Right ventricle myocardium inferior (tissue), 1 donor: ENCODE measurements at regions not wholly inside any gene's neighbourhood (a gene's known extent, or its start where the extent isn't known, plus 50 kb on each side); places are given as distances from the start of the nearest gene placed in this dataset.
"Not testable (repeated sequence)": the region's sequence is repeated elsewhere in the genome, so short reads cannot be mapped to it uniquely, and the experiment has no call there.

Experiments
- ATAC-seq: fragments of 200-7000 bp; cut with Tn5 transposase; one replicate; pipeline ENCODE4 v1.9.1; 2020; ENCODE audit warnings: mild to moderate bottlenecking, moderate library complexity
- DNase-seq: peaks from one replicate; pipeline ENCODE4 v3.0.0; 2021; ENCODE audit errors: missing footprints
- intact Hi-C: fragments of 100-400 bp; cut with DNase I; formaldehyde crosslinking; loops from one replicate; pipeline ENCODE4 v1.11.0; 2022
- donor health status: DM: no; HTN: yes; CAD: no; lungs with severe emphysema.

- ATAC-seq (no peak), DNase-seq (no peak)
- intact Hi-C loops = no loop called here
These were observed 72.2 kb downstream of the CRLF2 start for GRCh38 chrX:1140236-1140681.

GRCh38 chrX:1139185-1139500, 73.3 kb downstream of the CRLF2 start:
- intact Hi-C loops = no loop called here
- ATAC-seq = no peak

GRCh38 chrX:1138476-1139184, 73.8 kb downstream of the CRLF2 start:
- DNase-seq (no peak), ATAC-seq (no peak)
- intact Hi-C loops = no loop called here

More at GRCh38 chrX:1139185-1139500, 73.3 kb downstream of the CRLF2 start:
- no peak for DNase-seq

- intact Hi-C loops = no loop called here
- ATAC-seq = no peak
- DNase-seq = no peak
These were observed 74.9 kb downstream of the CRLF2 start for GRCh38 chrX:1137531-1137930.

GRCh38 chrX:1136582-1136981, 75.9 kb downstream of the CRLF2 start:
- DNase-seq, ATAC-seq, intact Hi-C loops: not testable (repeated sequence)

GRCh38 chrX:1134976-1135375, 77.5 kb downstream of the CRLF2 start:
- DNase-seq (no peak), ATAC-seq (no peak)
- intact Hi-C loops = no loop called here

GRCh38 chrX:1134156-1134555, 78.3 kb downstream of the CRLF2 start:
- DNase-seq (no peak), ATAC-seq (no peak)
- intact Hi-C loops = no loop called here

- ATAC-seq = no peak
- intact Hi-C loops = no loop called here
- DNase-seq = no peak
These were observed 85.7 kb downstream of the CRLF2 start for GRCh38 chrX:1126738-1127137.

- DNase-seq = no peak
- intact Hi-C loops = no loop called here
These were observed 87.9 kb downstream of the CRLF2 start for GRCh38 chrX:1124531-1124930.

GRCh38 chrX:1122851-1123250, 89.6 kb downstream of the CRLF2 start:
- intact Hi-C loops, ATAC-seq: not testable (repeated sequence)

More at GRCh38 chrX:1124531-1124930, 87.9 kb downstream of the CRLF2 start:
- ATAC-seq = no peak

GRCh38 chrX:1119275-1119674, 93.2 kb downstream of the CRLF2 start:
- no peak for DNase-seq
- ATAC-seq = no peak
- intact Hi-C loops = no loop called here

More at GRCh38 chrX:1122851-1123250, 89.6 kb downstream of the CRLF2 start:
- not testable (repeated sequence) for DNase-seq

GRCh38 chrX:1118572-1119199, 93.8 kb downstream of the CRLF2 start:
- ATAC-seq (no peak), DNase-seq (no peak)
- intact Hi-C loops = no loop called here

GRCh38 chrX:1115411-1115810, 97.0 kb downstream of the CRLF2 start:
- intact Hi-C loops = not testable (repeated sequence)

GRCh38 chrX:1112321-1112720, 100.1 kb downstream of the CRLF2 start:
- ATAC-seq (no peak), DNase-seq (no peak)
- intact Hi-C loops = no loop called here

More at GRCh38 chrX:1115411-1115810, 97.0 kb downstream of the CRLF2 start:
- not testable (repeated sequence) for ATAC-seq, DNase-seq

- DNase-seq (no peak), ATAC-seq (no peak)
- intact Hi-C loops = no loop called here
These were observed 100.7 kb downstream of the CRLF2 start for GRCh38 chrX:1111601-1112300.

- DNase-seq (no peak), ATAC-seq (no peak)
- intact Hi-C loops = no loop called here
These were observed 102.8 kb downstream of the CRLF2 start for GRCh38 chrX:1109580-1110119.

GRCh38 chrX:1108501-1109445, 103.7 kb downstream of the CRLF2 start:
- DNase-seq (no peak), ATAC-seq (no peak)
- intact Hi-C loops = no loop called here

- no peak for DNase-seq
These were observed 105.8 kb downstream of the CRLF2 start for GRCh38 chrX:1106478-1107210.

More at GRCh38 chrX:1106478-1107210, 105.8 kb downstream of the CRLF2 start:
- no peak for ATAC-seq
- intact Hi-C loops = no loop called here
